NT2/D1 (cell line): ENCODE measurements at regions not wholly inside any gene's neighbourhood (a gene's known extent, or its start where the extent isn't known, plus 50 kb on each side); places are given as distances from the start of the nearest gene placed in this dataset.

Experiments used
- DNase-seq: peaks from one replicate; pipeline ENCODE4 v3.0.0-alpha.2; 2011; ENCODE audit warnings: low read depth, low spot score
- H3K27me3 ChIP-seq: 2 replicates; pipeline ENCODE4 v1.6.0; 2011; ENCODE audit warnings: mild to moderate bottlenecking; ENCODE audit not compliant: insufficient read length, insufficient read depth
- H3K36me3 ChIP-seq: 2 replicates; pipeline ENCODE4 v1.6.1; 2011; ENCODE audit warnings: mild to moderate bottlenecking, low read length, mixed read lengths; ENCODE audit not compliant: insufficient read depth, insufficient read length
- H3K4me1 ChIP-seq: 2 replicates; pipeline ENCODE4 v1.5.1; 2011; ENCODE audit not compliant: insufficient read depth, insufficient read length
- H3K4me3 ChIP-seq: 2 replicates; pipeline ENCODE4 v1.5.1; 2011; ENCODE audit warnings: low read depth; ENCODE audit not compliant: insufficient read length
- H3K9ac ChIP-seq: 2 replicates; pipeline ENCODE4 v1.6.0; 2011; ENCODE audit warnings: low read depth; ENCODE audit not compliant: insufficient read length
- H3K9me3 ChIP-seq: 2 replicates; pipeline ENCODE4 v1.5.1; 2011; ENCODE audit warnings: mild to moderate bottlenecking, low read length; ENCODE audit not compliant: insufficient read depth
- SUZ12 ChIP-seq: IDR thresholded peaks from 2 replicates; pipeline ENCODE4 v1.6.1; 2011; ENCODE audit not compliant: insufficient read length, insufficient read depth; ENCODE audit errors: extremely low read depth
- YY1 ChIP-seq: IDR thresholded peaks from 2 replicates; pipeline ENCODE4 v1.6.1; 2011; ENCODE audit not compliant: insufficient read length, insufficient read depth
- ZNF274 ChIP-seq: IDR thresholded peaks from 2 replicates; pipeline ENCODE4 v1.6.1; 2011; ENCODE audit warnings: mild to moderate bottlenecking, low read depth, low read length

GRCh38 chr5:85760519-85760918, 857.2 kb upstream of the COX7C start:
- no peaks in the 10 kb centered on the region for H3K36me3 ChIP-seq
- H3K27me3 ChIP-seq = no peaks in the 10 kb centered on the region
- no peak for TF ChIP-seq SUZ12
- no peak for TF ChIP-seq YY1
- no peak for TF ChIP-seq ZNF274
- no peaks in the 10 kb centered on the region for H3K9me3 ChIP-seq
- H3K4me1 ChIP-seq = no peaks in the 10 kb centered on the region
- H3K9ac ChIP-seq = no peak overlapping the region
- H3K4me3 ChIP-seq = no peak overlapping the region
- no peak for DNase-seq

DNA sequence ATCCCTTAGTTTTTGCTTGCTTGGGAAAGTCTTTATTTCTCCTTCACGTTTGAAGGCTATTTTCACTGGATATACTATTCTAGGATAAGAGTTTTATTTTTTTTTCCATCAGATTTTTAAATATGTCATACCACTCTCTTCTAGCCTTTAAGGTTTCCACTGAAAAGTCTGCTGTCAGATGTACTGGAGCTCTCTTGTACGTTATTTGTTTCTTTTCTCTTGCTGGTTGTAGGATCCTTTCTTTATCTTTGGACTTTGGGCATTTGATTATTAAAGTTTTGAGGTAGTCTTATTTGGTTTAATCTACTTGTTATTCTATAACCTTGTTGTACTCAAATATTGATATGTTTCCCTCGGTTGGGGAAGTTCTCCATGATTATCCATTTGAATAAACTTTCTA, 848.4 kb upstream of the COX7C start:
- TF ChIP-seq YY1 = no peak
- no peak for TF ChIP-seq ZNF274
- no peak for TF ChIP-seq SUZ12
- no peak for DNase-seq
- H3K4me3 ChIP-seq = no peak overlapping the region
- no peaks in the 10 kb centered on the region for H3K4me1 ChIP-seq
- no peaks in the 10 kb centered on the region for H3K9me3 ChIP-seq
- H3K27me3 ChIP-seq = no peaks in the 10 kb centered on the region
- no peaks in the 10 kb centered on the region for H3K36me3 ChIP-seq
- H3K9ac ChIP-seq = no peak overlapping the region

- no peak overlapping the region for H3K9ac ChIP-seq
- H3K27me3 ChIP-seq = no peaks in the 10 kb centered on the region
- DNase-seq = no peak
- TF ChIP-seq SUZ12 = no peak
- no peak for TF ChIP-seq ZNF274
- TF ChIP-seq YY1 = no peak
- H3K4me1 ChIP-seq = no peaks in the 10 kb centered on the region
- no peaks in the 10 kb centered on the region for H3K36me3 ChIP-seq
- no peaks in the 10 kb centered on the region for H3K9me3 ChIP-seq
- H3K4me3 ChIP-seq = no peak overlapping the region
Measured at GRCh38 chr5:85784746-85785145, 833.0 kb upstream of the COX7C start.

GRCh38 chr5:85813146-85813545, 804.6 kb upstream of the COX7C start:
- Histone ChIP-seq H3K9me3 (no peaks in the 10 kb centered on the region), H3K4me1 (no peaks in the 10 kb centered on the region), H3K9ac (no peak overlapping the region), H3K36me3 (no peaks in the 10 kb centered on the region), H3K4me3 (no peak overlapping the region), H3K27me3 (no peaks in the 10 kb centered on the region)
- TF ChIP-seq SUZ12 = no peak
- DNase-seq = no peak

GRCh38 chr5:85814596-85814995, 803.1 kb upstream of the COX7C start:
- H3K4me3 ChIP-seq = no peak overlapping the region
- peak; percentile 28 for DNase-seq
- H3K27me3 ChIP-seq = no peaks in the 10 kb centered on the region
- TF ChIP-seq ZNF274 (no peak), SUZ12 (no peak), YY1 (no peak)
- no peaks in the 10 kb centered on the region for H3K9me3 ChIP-seq
- H3K9ac ChIP-seq = no peak overlapping the region
- no peaks in the 10 kb centered on the region for H3K4me1 ChIP-seq
- H3K36me3 ChIP-seq = no peaks in the 10 kb centered on the region

DNA sequence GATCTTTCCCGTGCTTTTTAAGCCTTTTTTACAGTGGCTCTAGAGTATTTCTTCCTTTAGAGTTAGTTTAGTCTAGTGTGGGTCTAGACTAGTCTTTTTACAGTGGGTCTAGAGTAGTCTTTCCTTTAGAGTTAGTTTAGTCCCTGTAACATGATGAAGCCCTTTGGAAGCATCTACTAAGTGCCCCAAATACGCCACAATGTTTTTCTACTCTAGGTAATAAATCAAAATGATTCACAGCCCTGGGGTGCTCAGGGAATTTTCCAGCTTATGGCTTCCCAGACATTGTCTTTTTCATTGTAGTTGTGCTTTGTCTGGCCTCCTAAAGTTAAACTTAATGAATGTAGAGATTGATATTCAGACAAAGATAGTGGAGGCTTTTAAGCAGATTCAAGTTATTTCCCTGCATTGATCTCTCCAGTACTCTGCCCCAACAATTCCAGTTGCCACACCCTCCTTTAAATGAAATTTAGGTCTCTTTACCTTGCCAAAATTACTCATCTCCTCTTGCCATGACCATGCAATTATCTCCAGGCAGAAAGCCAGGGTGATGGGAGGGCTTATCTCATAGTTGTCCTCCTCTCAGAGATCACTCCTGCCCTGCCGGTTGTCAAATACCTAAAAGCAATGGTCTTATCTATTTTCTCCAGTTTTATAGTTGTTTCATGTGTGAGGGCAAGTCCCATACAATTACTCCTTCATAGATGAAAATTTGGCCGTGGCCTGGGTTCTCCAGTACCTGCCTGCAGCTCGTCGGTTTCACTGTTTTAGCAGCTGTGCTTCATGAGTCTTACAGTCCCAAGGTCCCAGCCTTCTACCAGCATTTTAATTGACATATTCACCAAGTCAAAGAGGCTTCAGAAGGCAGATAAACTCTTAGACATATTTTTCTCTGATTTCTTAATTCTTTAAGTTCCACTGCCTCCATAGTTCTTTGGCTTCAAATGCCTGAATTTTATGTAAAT, 794.0 kb upstream of the COX7C start:
- no peak for DNase-seq
- TF ChIP-seq ZNF274 = no peak
- no peak for TF ChIP-seq SUZ12
- TF ChIP-seq YY1 = no peak
- Histone ChIP-seq H3K4me1 (no peaks in the 10 kb centered on the region), H3K9me3 (no peaks in the 10 kb centered on the region), H3K36me3 (no peaks in the 10 kb centered on the region), H3K27me3 (no peaks in the 10 kb centered on the region), H3K9ac (no peak overlapping the region), H3K4me3 (no peak overlapping the region)

DNA sequence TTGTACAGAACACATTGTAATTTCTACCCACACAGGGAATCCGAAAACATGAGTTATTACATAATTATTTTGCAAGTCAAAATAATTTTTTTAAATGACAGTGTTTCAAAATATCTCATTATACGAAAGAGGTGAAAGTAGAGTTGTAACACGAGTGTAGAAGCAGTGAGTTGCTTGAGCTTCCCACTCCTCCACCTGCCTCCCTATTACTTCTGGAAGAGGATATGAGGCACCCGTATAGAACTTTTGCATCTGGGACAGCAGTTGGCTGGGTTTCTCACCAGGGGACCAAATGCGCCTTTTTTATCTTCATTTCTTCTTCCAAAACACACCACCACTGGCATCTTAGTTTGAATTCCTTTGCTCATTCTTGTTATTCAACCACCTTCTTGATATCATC, 779.0 kb upstream of the COX7C start:
- H3K36me3 ChIP-seq = no peaks in the 10 kb centered on the region
- peaks cover 1% of the 10 kb centered on the region for H3K4me1 ChIP-seq
- no peaks in the 10 kb centered on the region for H3K9me3 ChIP-seq
- no peak overlapping the region for H3K4me3 ChIP-seq
- no peak for DNase-seq
- no peaks in the 10 kb centered on the region for H3K27me3 ChIP-seq
- no peak overlapping the region for H3K9ac ChIP-seq
- TF ChIP-seq ZNF274 (no peak), YY1 (no peak), SUZ12 (no peak)
